Transverse colon (tissue), 4 donors: ENCODE measurements at regions not wholly inside any gene's neighbourhood (a gene's known extent, or its start where the extent isn't known, plus 50 kb on each side); places are given as distances from the start of the nearest gene placed in this dataset.

Experiments used
- DNase-seq: peaks from one replicate; pipeline ENCODE4 v3.0.0-alpha.2; 2019
- H3K27ac ChIP-seq, 4 donors: fragments of 200-600 bp; sonication (generic); 2 replicates each; pipeline ENCODE4 v1.5.1; 2016 to 2018; ENCODE audit warnings: inconsistent platforms in 4 of 4
- H3K27me3 ChIP-seq: fragments of 200-600 bp; sonication (generic); 2 replicates; pipeline ENCODE4 v1.5.1; 2017; ENCODE audit warnings: inconsistent platforms
- H3K36me3 ChIP-seq, 4 donors: fragments of 200-600 bp; sonication (generic); 2 replicates each; pipeline ENCODE4 v1.5.1; 2017 to 2019; ENCODE audit warnings: inconsistent platforms in 4 of 4
- H3K4me1 ChIP-seq, 4 donors: fragments of 200-600 bp; sonication (generic); 2 replicates each; pipeline ENCODE4 v1.5.1; 2017 to 2020; ENCODE audit warnings: inconsistent platforms in 4 of 4
- H3K4me3 ChIP-seq, 4 donors: fragments of 200-600 bp; sonication (generic); 1 replicate in 1 of 4; 2 replicates in 3 of 4; pipeline versions ENCODE4 v1.5.1 to v1.6.1; 2017 to 2019; ENCODE audit warnings: inconsistent platforms in 4 of 4
- H3K9me3 ChIP-seq, 2 donors: fragments of 200-600 bp; sonication (generic); 2 replicates each; pipeline ENCODE4 v1.5.1; 2017 to 2019; ENCODE audit warnings: inconsistent platforms in 2 of 2
- CTCF ChIP-seq, 5 experiments: fragments of 200-600 bp in 3 of 5; fragments of 450-650 bp in 2 of 5; sonication (generic) in 3 of 5; IDR thresholded peaks; 1 replicate in 2 of 5; 2 replicates in 3 of 5; pipeline ENCODE4 v1.5.1; 2016 to 2017; ENCODE audit warnings: antibody characterized with exemption in 5 of 5, inconsistent platforms in 3 of 5, mild to moderate bottlenecking in 2 of 5, moderate library complexity in 1 of 5
- EP300 ChIP-seq: sonication (generic); formaldehyde crosslinking; IDR thresholded peaks from one replicate; pipeline ENCODE4 v1.6.1; 2017; ENCODE audit warnings: antibody characterized with exemption, low read depth
- POLR2A ChIP-seq: fragments of 450-650 bp; IDR thresholded peaks from one replicate; pipeline ENCODE4 v1.6.1; 2016; ENCODE audit warnings: antibody characterized with exemption, mild to moderate bottlenecking, moderate library complexity
- POLR2AphosphoS5 ChIP-seq, 3 donors: sonication (generic); formaldehyde crosslinking; IDR thresholded peaks; one replicate each; pipeline ENCODE4 v1.6.1; 2016; ENCODE audit warnings: antibody characterized with exemption in 3 of 3
- WGBS, 2 donors: methylation state at CpG; one replicate each; pipeline ENCODE4 v1.1.5; 2018; ENCODE audit warnings: low coverage in 1 of 2; 5-methylcytosine and 5-hydroxymethylcytosine counted together
- in situ Hi-C, 4 donors: fragments of 200-750 bp; cut with MboI; loops; one replicate each; pipeline versions ENCODE4 v1.15.0 to v1.15.1; 2017; ENCODE audit warnings: low sequenced_read_pairs in 3 of 4, low pct_ligation_motif_present in 1 of 4, low pct_unique_long_range_greater_than_20kb in 1 of 4
- intact Hi-C: fragments of 100-400 bp; cut with DNase I; formaldehyde crosslinking; loops from one replicate; pipeline ENCODE4 v1.15.1; 2023; ENCODE audit warnings: low total_unique reads
- small RNA-seq, 4 donors: library from RNA; depleted of rRNA; stranded (forward); fragments of <200 nt; gene quantifications; one replicate each; pipeline ENCODE3, GENCODE V24; 2016

- H3K27ac ChIP-seq = no peak overlapping the region
- TF ChIP-seq CTCF (IDR thresholded peaks at IDR 0.05) = no peak
- no peak for TF ChIP-seq POLR2A
- no peak for TF ChIP-seq EP300
- no peak for TF ChIP-seq POLR2AphosphoS5 (IDR thresholded peaks at IDR 0.05)
- WGBS, 2 donors = 75 to 77% methylated on average over 2 to 5 of the region's 5 CpGs
- peaks cover 6% of the 10 kb centered on the region in 2 donors for H3K9me3 ChIP-seq
- in situ Hi-C loops = no loop called here
- DNase-seq = no peak
- H3K4me3 ChIP-seq = no peak overlapping the region
- peaks cover 4% of the 10 kb centered on the region for H3K27me3 ChIP-seq
- no peaks in the 10 kb centered on the region for H3K36me3 ChIP-seq
- H3K4me1 ChIP-seq = no peaks in the 10 kb centered on the region
- intact Hi-C loops = no loop called here
Observed at GRCh38 chr7:55622241-55622640, 49.9 kb upstream of the VOPP1 start.

Small RNA genes in the stretch of these regions (small RNA-seq; reads per million reads assigned to genes)
- gene RNU6-389P (0 reads per million in 4 donors), gene SUMO2P3 (0 reads per million in 4 donors)
